NB4 (cell line): ENCODE measurements at regions not wholly inside any gene's neighbourhood (a gene's known extent, or its start where the extent isn't known, plus 50 kb on each side); places are given as distances from the start of the nearest gene placed in this dataset.

Source experiments
- DNase-seq: peaks from one replicate; pipeline ENCODE4 v3.0.0; 2010; ENCODE audit warnings: low read depth
- H3K4me3 ChIP-seq: one replicate; pipeline ENCODE4 v1.5.1; 2011; ENCODE audit warnings: mild to moderate bottlenecking, low read depth, low read length, moderate library complexity
- CTCF ChIP-seq: IDR thresholded peaks from one replicate; pipeline ENCODE4 v1.5.1; 2012; ENCODE audit warnings: low read depth, low read length
- MAX ChIP-seq: IDR thresholded peaks from 2 replicates; pipeline ENCODE4 v1.6.1; 2011; ENCODE audit warnings: low read depth, low read length
- MYC ChIP-seq: IDR thresholded peaks from 2 replicates; pipeline ENCODE4 v1.6.1; 2011; ENCODE audit warnings: low read depth, low read length
- POLR2A ChIP-seq: IDR thresholded peaks from 2 replicates; pipeline ENCODE4 v1.6.1; 2011; ENCODE audit warnings: mild to moderate bottlenecking; ENCODE audit not compliant: insufficient read length; ENCODE audit errors: extremely low read depth

GRCh38 chr9:95721061-95721531 lies 154.4 kb upstream of the ERCC6L2 start:
- H3K4me3 ChIP-seq: no peak overlapping the region
- no peak for DNase-seq
- TF ChIP-seq MYC (no peak), POLR2A (no peak), MAX (no peak), CTCF (no peak)

GRCh38 chr9:95720496-95720895 lies 155.0 kb upstream of the ERCC6L2 start:
- H3K4me3 ChIP-seq: no peak overlapping the region
- DNase-seq: no peak
- TF ChIP-seq CTCF (no peak), MAX (no peak), MYC (no peak), POLR2A (no peak)

GRCh38 chr9:95719354-95719753 lies 156.1 kb upstream of the ERCC6L2 start:
- H3K4me3 ChIP-seq: no peak overlapping the region
- no peak for TF ChIP-seq MYC
- no peak for TF ChIP-seq MAX
- TF ChIP-seq POLR2A: no peak
- TF ChIP-seq CTCF: no peak
- no peak for DNase-seq

GRCh38 chr9:95718263-95718662 lies 157.2 kb upstream of the ERCC6L2 start:
- DNase-seq: no peak
- TF ChIP-seq CTCF (no peak), POLR2A (no peak), MYC (no peak), MAX (no peak)
- no peak overlapping the region for H3K4me3 ChIP-seq

- no peak overlapping the region for H3K4me3 ChIP-seq
- no peak for DNase-seq
- TF ChIP-seq CTCF: no peak
These were observed 159.5 kb upstream of the ERCC6L2 start for GRCh38 chr9:95715868-95716435.

GRCh38 chr9:95710446-95710845 lies 165.0 kb upstream of the ERCC6L2 start:
- DNase-seq: no peak
- TF ChIP-seq CTCF: no peak
- TF ChIP-seq MYC: no peak
- TF ChIP-seq MAX: no peak
- TF ChIP-seq POLR2A: no peak
- no peak overlapping the region for H3K4me3 ChIP-seq
